Karpas-422 (cell line): ENCODE measurements at regions not wholly inside any gene's neighbourhood (a gene's known extent, or its start where the extent isn't known, plus 50 kb on each side); places are given as distances from the start of the nearest gene placed in this dataset.

ENCODE experiments used
- DNase-seq: peaks from one replicate; pipeline ENCODE4 v3.0.0-alpha.2; 2015
- H2AFZ ChIP-seq: fragments of 200-600 bp; sonication (generic); 2 replicates; pipeline ENCODE4 v1.6.1; 2014; ENCODE audit warnings: antibody characterized with exemption, low read length, mixed read lengths
- H3K27ac ChIP-seq: fragments of 200-600 bp; sonication (generic); 2 replicates; pipeline ENCODE4 v1.5.1; 2014; ENCODE audit warnings: mild to moderate bottlenecking, low read length, moderate library complexity
- H3K27me3 ChIP-seq: fragments of 200-600 bp; sonication (generic); 2 replicates; pipeline ENCODE4 v1.6.1; 2014; ENCODE audit warnings: low read length, mixed read lengths
- H3K36me3 ChIP-seq: fragments of 200-600 bp; sonication (generic); 2 replicates; pipeline ENCODE4 v1.6.1; 2014; ENCODE audit warnings: low read length, mixed read lengths; ENCODE audit not compliant: insufficient read depth
- H3K4me1 ChIP-seq: fragments of 200-600 bp; sonication (generic); 2 replicates; pipeline ENCODE4 v1.6.1; 2014; ENCODE audit warnings: mild to moderate bottlenecking, low read length, mixed read lengths
- H3K4me2 ChIP-seq: fragments of 200-600 bp; sonication (generic); 2 replicates; pipeline ENCODE4 v1.6.1; 2014; ENCODE audit warnings: low read length, low read depth, mild to moderate bottlenecking; ENCODE audit not compliant: poor library complexity, severe bottlenecking
- H3K4me3 ChIP-seq: fragments of 200-600 bp; sonication (generic); 2 replicates; pipeline ENCODE4 v1.5.1; 2014; ENCODE audit warnings: mild to moderate bottlenecking, antibody characterized with exemption, low read length, mixed read lengths
- H3K79me2 ChIP-seq: fragments of 200-600 bp; sonication (generic); 2 replicates; pipeline ENCODE4 v1.6.1; 2014; ENCODE audit warnings: mild to moderate bottlenecking, low read length, mixed read lengths
- H3K9ac ChIP-seq: fragments of 200-600 bp; sonication (generic); 2 replicates; pipeline ENCODE4 v1.6.0; 2014; ENCODE audit warnings: low read length
- H3K9me2 ChIP-seq: fragments of 200-600 bp; sonication (generic), shearing (Covaris generic); replicated peaks from 2 replicates; pipeline ENCODE4 v1.6.0; 2014; ENCODE audit warnings: mild to moderate bottlenecking, low read length, moderate library complexity; ENCODE audit not compliant: insufficient read depth
- H3K9me3 ChIP-seq: fragments of 300-700, 200-600 bp; sonication (generic); 2 replicates; pipeline ENCODE4 v1.6.1; 2014; ENCODE audit warnings: low read length, mixed read lengths
- H4K20me1 ChIP-seq: fragments of 200-600 bp; sonication (generic); 2 replicates; pipeline ENCODE4 v1.6.1; 2014; ENCODE audit warnings: mild to moderate bottlenecking, antibody characterized with exemption, low read length, low read depth; ENCODE audit not compliant: insufficient read depth

- Histone ChIP-seq H3K79me2 (no peaks in the 10 kb centered on the region), H3K27ac (no peak overlapping the region), H3K9me2 (no peaks in the 10 kb centered on the region), H4K20me1 (no peaks in the 10 kb centered on the region), H3K27me3 (no peaks in the 10 kb centered on the region), H3K4me1 (no peaks in the 10 kb centered on the region), H2AFZ (no peak overlapping the region), H3K9ac (no peak overlapping the region), H3K36me3 (no peaks in the 10 kb centered on the region), H3K9me3 (peaks cover 34% of the 10 kb centered on the region), H3K4me2 (no peak overlapping the region), H3K4me3 (no peak overlapping the region)
- no peak for DNase-seq
These were observed 889.8 kb downstream of the CENPC start for GRCh38 chr4:66655505-66655904.

DNA sequence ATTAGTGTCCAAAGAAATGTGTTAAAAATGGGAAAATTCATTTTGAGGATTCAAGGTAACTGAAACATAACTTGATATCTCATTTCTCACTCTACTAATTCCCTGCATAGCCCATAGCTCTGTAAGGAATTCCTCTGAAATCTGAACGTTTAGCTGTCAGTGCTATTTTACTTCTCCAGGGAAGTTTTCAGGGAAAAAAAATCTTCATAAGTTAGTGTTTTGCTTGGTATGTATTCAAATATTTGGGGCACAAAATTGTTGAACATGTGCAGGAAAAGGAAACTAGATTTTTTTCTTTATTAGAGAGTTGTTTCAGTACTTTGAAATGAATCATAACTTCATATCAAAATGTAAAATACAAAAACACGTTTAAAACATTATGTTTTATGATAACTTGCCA lies 891.4 kb downstream of the CENPC start:
- H3K4me3 ChIP-seq = no peak overlapping the region
- no peak overlapping the region for H3K9ac ChIP-seq
- H4K20me1 ChIP-seq = no peaks in the 10 kb centered on the region
- no peak for DNase-seq
- no peaks in the 10 kb centered on the region for H3K79me2 ChIP-seq
- peaks cover 37% of the 10 kb centered on the region for H3K9me3 ChIP-seq
- no peaks in the 10 kb centered on the region for H3K9me2 ChIP-seq
- H3K4me1 ChIP-seq = no peaks in the 10 kb centered on the region
- no peaks in the 10 kb centered on the region for H3K36me3 ChIP-seq
- H3K4me2 ChIP-seq = no peak overlapping the region
- H2AFZ ChIP-seq = no peak overlapping the region
- H3K27ac ChIP-seq = no peak overlapping the region
- no peaks in the 10 kb centered on the region for H3K27me3 ChIP-seq

GRCh38 chr4:66649236-66649635 lies 896.1 kb downstream of the CENPC start:
- no peaks in the 10 kb centered on the region for H3K27me3 ChIP-seq
- no peaks in the 10 kb centered on the region for H3K79me2 ChIP-seq
- no peaks in the 10 kb centered on the region for H3K36me3 ChIP-seq
- H3K9me3 ChIP-seq = peaks cover 18% of the 10 kb centered on the region
- no peaks in the 10 kb centered on the region for H3K9me2 ChIP-seq
- H3K4me1 ChIP-seq = no peaks in the 10 kb centered on the region
- H3K4me2 ChIP-seq = no peak overlapping the region
- no peak overlapping the region for H3K4me3 ChIP-seq
- H4K20me1 ChIP-seq = no peaks in the 10 kb centered on the region
- no peak overlapping the region for H2AFZ ChIP-seq
- DNase-seq = no peak
- no peak overlapping the region for H3K9ac ChIP-seq
- H3K27ac ChIP-seq = no peak overlapping the region

- DNase-seq = no peak
- Histone ChIP-seq H3K4me3 (no peak overlapping the region), H3K27me3 (no peaks in the 10 kb centered on the region)
These were observed 897.4 kb downstream of the CENPC start for GRCh38 chr4:66647926-66648325.

DNA sequence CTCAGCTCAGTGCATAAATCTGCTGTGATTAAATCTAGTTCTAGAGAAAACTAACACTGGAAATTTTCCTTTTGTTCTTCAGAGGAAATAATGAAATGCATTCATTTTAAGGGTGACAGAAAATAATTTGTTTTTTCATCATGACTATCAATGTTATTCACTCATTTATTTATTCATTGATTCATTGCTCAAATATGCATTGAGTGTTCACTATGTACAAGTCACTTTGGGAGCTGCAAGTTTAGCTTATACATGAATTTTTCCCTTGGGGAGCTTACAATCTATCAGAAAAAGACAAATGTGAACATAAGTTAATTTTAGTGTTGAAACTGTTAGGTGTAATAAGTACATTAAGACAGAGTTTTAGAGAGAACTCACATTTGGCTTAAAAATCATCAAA lies 897.8 kb downstream of the CENPC start:
- H3K36me3 ChIP-seq = no peaks in the 10 kb centered on the region
- no peak for DNase-seq
- no peaks in the 10 kb centered on the region for H3K4me1 ChIP-seq
- H2AFZ ChIP-seq = no peak overlapping the region
- no peak overlapping the region for H3K27ac ChIP-seq
- no peak overlapping the region for H3K4me2 ChIP-seq
- H4K20me1 ChIP-seq = no peaks in the 10 kb centered on the region
- H3K9me3 ChIP-seq = peaks cover 28% of the 10 kb centered on the region
- H3K27me3 ChIP-seq = no peaks in the 10 kb centered on the region
- no peaks in the 10 kb centered on the region for H3K9me2 ChIP-seq
- H3K4me3 ChIP-seq = no peak overlapping the region
- no peak overlapping the region for H3K9ac ChIP-seq
- no peaks in the 10 kb centered on the region for H3K79me2 ChIP-seq

More at GRCh38 chr4:66647926-66648325, 897.4 kb downstream of the CENPC start:
- Histone ChIP-seq H3K79me2 (no peaks in the 10 kb centered on the region), H3K36me3 (no peaks in the 10 kb centered on the region), H2AFZ (no peak overlapping the region), H3K4me2 (no peak overlapping the region), H3K27ac (no peak overlapping the region), H4K20me1 (no peaks in the 10 kb centered on the region), H3K9me3 (peaks cover 25% of the 10 kb centered on the region), H3K9me2 (no peaks in the 10 kb centered on the region), H3K9ac (no peak overlapping the region), H3K4me1 (no peaks in the 10 kb centered on the region)

DNA sequence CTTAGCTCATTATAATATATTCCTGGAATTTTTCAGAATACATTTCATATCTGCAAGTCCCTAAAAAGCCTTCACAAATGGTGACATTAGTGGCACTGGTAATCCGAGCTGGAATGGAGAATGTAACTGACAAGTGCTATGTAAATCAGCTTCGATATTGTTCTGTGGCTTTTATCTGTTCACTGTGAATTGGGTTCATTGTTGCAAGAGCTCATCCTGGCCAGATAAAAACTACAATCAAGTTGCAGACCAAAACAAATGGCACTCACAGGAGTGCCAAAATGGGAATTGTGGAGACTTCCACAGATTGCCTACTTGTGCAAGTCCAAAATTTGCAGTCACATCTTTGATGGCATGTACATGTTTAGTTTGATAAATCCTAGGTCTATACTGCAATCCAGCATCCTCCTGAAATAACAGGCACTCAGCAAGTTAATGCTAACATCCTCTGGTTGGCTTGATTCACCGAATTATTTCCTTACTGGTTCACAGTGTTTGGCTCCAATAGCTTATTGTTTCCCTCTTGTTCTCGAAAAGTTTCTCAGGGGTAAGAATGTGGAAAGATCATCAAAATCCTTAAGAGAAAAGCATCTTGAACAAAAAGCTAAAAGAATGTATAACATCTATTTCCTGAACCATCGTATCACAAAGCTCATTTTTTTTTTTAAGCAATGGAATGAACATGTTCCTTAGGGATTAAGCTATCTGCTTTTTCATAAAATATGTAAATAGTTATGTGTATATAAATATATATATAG lies 904.9 kb downstream of the CENPC start:
- Histone ChIP-seq H3K27me3 (no peaks in the 10 kb centered on the region), H3K9ac (no peak overlapping the region), H4K20me1 (no peaks in the 10 kb centered on the region), H3K9me3 (peaks cover 24% of the 10 kb centered on the region), H3K4me1 (no peaks in the 10 kb centered on the region), H3K4me2 (no peak overlapping the region), H3K36me3 (no peaks in the 10 kb centered on the region), H3K79me2 (no peaks in the 10 kb centered on the region), H3K4me3 (no peak overlapping the region), H3K9me2 (no peaks in the 10 kb centered on the region), H3K27ac (no peak overlapping the region), H2AFZ (no peak overlapping the region)
- no peak for DNase-seq

GRCh38 chr4:66639361-66639760 lies 905.9 kb downstream of the CENPC start:
- Histone ChIP-seq H3K4me1 (no peaks in the 10 kb centered on the region), H3K9ac (no peak overlapping the region), H3K27ac (no peak overlapping the region), H3K27me3 (no peaks in the 10 kb centered on the region), H4K20me1 (no peaks in the 10 kb centered on the region), H3K4me3 (no peak overlapping the region), H2AFZ (no peak overlapping the region), H3K9me2 (no peaks in the 10 kb centered on the region), H3K9me3 (peaks cover 27% of the 10 kb centered on the region), H3K79me2 (no peaks in the 10 kb centered on the region), H3K4me2 (no peak overlapping the region), H3K36me3 (no peaks in the 10 kb centered on the region)
- DNase-seq = no peak

DNA sequence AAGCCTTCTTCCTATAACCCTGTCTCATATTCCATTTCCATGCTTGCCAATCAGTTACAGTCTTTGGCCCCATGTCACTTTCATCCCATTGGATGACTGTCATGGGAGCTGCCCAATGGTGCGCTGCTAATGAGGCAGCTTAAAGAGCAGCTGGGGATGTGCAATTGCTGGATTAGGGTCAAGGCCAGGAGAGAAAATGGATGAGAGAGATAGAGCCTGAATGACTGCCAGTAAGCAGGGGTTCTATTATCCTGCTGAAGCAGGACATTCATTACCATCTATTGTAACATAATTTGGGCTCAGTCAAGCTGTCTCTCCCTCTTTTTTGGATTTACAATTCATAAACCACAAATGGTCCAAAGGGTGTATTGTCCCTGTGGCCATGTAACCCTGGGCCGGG lies 909.0 kb downstream of the CENPC start:
- no peaks in the 10 kb centered on the region for H3K36me3 ChIP-seq
- no peak overlapping the region for H2AFZ ChIP-seq
- H3K27me3 ChIP-seq = no peaks in the 10 kb centered on the region
- H4K20me1 ChIP-seq = no peaks in the 10 kb centered on the region
- H3K4me3 ChIP-seq = no peak overlapping the region
- H3K79me2 ChIP-seq = no peaks in the 10 kb centered on the region
- H3K4me2 ChIP-seq = no peak overlapping the region
- peaks cover 20% of the 10 kb centered on the region for H3K9me3 ChIP-seq
- DNase-seq = no peak
- H3K9ac ChIP-seq = no peak overlapping the region
- H3K27ac ChIP-seq = no peak overlapping the region
- H3K9me2 ChIP-seq = no peaks in the 10 kb centered on the region
- no peaks in the 10 kb centered on the region for H3K4me1 ChIP-seq
